AG09309 (cell line): ENCODE measurements at regions not wholly inside any gene's neighbourhood (a gene's known extent, or its start where the extent isn't known, plus 50 kb on each side); places are given as distances from the start of the nearest gene placed in this dataset.
"Not testable (repeated sequence)": the region's sequence is repeated elsewhere in the genome, so short reads cannot be mapped to it uniquely, and the experiment has no call there.

Experiments
- DNase-seq: peaks from one replicate; pipeline ENCODE4 v3.0.0-alpha.2; 2010; ENCODE audit warnings: low read depth
- H3K4me3 ChIP-seq: 2 replicates; pipeline ENCODE4 v1.5.1; 2011; ENCODE audit warnings: mild to moderate bottlenecking, low read depth, low read length, moderate library complexity; ENCODE audit not compliant: control insufficient read depth
- CTCF ChIP-seq: IDR thresholded peaks from 2 replicates; pipeline ENCODE4 v1.5.1; 2011; ENCODE audit warnings: mild to moderate bottlenecking, low read depth, low read length, inconsistent platforms; ENCODE audit not compliant: insufficient read depth, control insufficient read depth; ENCODE audit errors: missing control alignments

DNA sequence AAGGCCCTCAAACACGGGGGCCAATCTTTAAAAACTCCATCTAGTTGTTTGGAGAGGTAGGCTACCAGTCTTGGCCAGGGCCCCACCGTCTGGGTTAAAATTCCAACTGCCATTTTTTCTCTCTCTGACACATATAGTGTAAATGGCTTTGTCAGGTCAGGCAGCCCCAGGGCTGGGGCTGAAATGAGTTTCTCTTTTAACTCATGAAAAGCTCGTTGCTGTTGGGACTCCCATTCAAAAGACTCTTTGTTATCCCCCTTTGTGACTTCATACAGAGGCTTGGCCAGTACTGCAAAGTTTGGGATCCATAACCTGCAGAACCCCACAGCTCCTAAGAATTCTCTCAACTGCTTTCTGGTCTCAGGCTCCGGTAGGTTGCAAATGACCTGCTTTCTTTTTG, 99.4 kb upstream of the SLC1A4 start:
- no peak overlapping the region for H3K4me3 ChIP-seq
- no peak for DNase-seq
- no peak for TF ChIP-seq CTCF

DNA sequence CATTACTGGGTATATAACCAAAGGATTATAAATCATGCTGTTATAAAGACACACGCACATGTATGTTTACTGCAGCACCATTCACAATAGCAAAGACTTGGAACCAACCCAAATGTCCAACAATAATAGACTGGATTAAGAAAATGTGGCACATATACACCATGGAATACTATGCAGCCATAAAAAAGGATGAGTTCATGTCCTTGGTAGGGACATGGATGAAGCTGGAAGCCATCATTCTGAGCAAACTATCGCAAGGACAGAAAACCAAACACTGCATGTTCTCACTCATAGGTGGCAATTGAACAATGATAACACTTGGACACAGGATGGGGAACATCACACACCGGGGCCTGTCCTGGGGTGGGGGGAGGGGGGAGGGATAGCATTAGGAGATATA, 92.6 kb upstream of the SLC1A4 start:
- DNase-seq, H3K4me3 ChIP-seq: not testable (repeated sequence)

- TF ChIP-seq CTCF = no peak
- no peak overlapping the region for H3K4me3 ChIP-seq
- no peak for DNase-seq
Measured at GRCh38 chr2:64899081-64899865, 89.9 kb upstream of the SLC1A4 start.

GRCh38 chr2:64899876-64900275, 89.3 kb upstream of the SLC1A4 start:
- not testable (repeated sequence) for DNase-seq, H3K4me3 ChIP-seq

DNA sequence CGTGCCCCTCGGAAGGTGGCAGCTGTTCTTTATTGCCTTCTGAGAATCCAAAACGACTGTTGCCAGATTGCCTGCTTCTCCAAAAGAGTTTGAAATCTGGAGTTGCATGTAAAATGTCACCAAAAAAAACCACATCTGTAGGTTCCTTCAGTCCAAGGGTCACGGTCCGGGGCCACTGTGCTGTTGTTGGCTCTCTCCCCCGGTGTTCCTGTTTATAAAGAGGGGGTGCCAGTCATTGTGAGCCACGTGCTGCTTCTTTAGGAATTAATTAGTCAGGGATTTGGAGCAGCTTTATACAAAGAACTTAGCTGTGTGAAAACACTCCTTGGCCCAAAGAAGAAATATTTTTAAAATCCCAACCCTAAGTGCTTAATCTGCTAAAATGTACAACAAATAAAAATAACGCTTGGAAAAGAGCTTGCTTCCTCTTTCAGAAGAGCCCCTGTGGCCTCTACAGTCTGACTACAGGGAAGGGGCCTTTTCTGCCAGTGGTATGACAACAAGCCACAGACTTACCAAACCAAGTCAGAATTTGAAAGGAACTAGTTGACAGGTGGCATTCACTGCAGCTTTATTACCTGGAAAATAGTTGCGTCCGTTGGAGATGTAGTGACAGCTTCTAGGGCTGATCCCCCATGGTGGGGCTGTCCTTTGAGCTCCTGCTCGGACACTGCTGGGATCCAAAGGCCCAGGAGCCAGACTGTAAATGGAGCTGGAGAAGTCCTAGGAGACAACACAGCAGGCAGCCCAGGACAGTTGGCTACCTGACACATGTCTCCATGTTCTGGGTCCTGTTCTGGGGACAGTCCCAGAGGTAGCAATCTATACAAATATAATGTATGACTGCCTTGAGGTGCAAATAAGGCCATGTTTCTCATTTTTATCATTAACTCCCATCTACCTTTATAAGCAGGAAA, 84.5 kb upstream of the SLC1A4 start:
- no peak for TF ChIP-seq CTCF
- no peak for DNase-seq
- no peak overlapping the region for H3K4me3 ChIP-seq

- TF ChIP-seq CTCF = no peak
- DNase-seq = no peak
- H3K4me3 ChIP-seq = no peak overlapping the region
Measured at GRCh38 chr2:64905338-64906024, 83.7 kb upstream of the SLC1A4 start.

- no peak overlapping the region for H3K4me3 ChIP-seq
- TF ChIP-seq CTCF = no peak
Measured at GRCh38 chr2:64906853-64907536, 82.2 kb upstream of the SLC1A4 start.

More at GRCh38 chr2:64906853-64907536, 82.2 kb upstream of the SLC1A4 start:
- DNase-seq = no peak
